DND-41 (cell line): ENCODE measurements at regions not wholly inside any gene's neighbourhood (a gene's known extent, or its start where the extent isn't known, plus 50 kb on each side); places are given as distances from the start of the nearest gene placed in this dataset.
"Not testable (repeated sequence)": the region's sequence is repeated elsewhere in the genome, so short reads cannot be mapped to it uniquely, and the experiment has no call there.

Experiments
- CTCF ChIP-seq: IDR thresholded peaks from 2 replicates; pipeline ENCODE4 v1.5.1; 2012; ENCODE audit warnings: borderline replicate concordance, low read length, moderate library complexity, mild to moderate bottlenecking; ENCODE audit not compliant: poor library complexity, severe bottlenecking; ENCODE audit errors: extremely low read depth
- EZH2 ChIP-seq: IDR thresholded peaks from 3 replicates; pipeline ENCODE4 v1.6.1; 2012; ENCODE audit warnings: borderline replicate concordance, low read depth, mild to moderate bottlenecking, moderate library complexity, low read length, inconsistent platforms; ENCODE audit not compliant: severe bottlenecking

DNA sequence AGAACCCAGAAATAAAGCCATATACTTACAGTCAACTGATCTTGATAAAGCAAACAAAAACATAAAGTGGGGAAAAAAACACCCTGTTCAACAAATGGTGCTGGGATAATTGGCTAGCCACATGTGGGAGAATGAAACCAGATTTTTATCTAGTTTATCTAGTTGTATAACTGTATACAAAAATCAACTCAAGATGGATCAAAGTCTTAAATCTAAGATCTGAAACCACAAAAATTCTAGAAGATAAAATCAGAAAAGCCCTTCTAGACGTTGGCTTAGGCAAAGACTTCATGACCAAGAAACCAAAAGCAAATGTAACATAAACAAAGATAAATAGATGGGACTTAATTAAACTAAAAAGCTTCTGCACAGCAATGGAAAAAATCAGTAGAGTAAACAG is 216.3 kb downstream of the MOXD1 start:
- not testable (repeated sequence) for TF ChIP-seq CTCF, EZH2
